GM12874 (cell line): ENCODE measurements at regions not wholly inside any gene's neighbourhood (a gene's known extent, or its start where the extent isn't known, plus 50 kb on each side); places are given as distances from the start of the nearest gene placed in this dataset.

Experiments
- TF ChIP-seq, protein P1 (sequence below): IDR thresholded peaks from 2 replicates; pipeline ENCODE4 v1.5.1; 2011; ENCODE audit warnings: low read depth, mild to moderate bottlenecking, control low read depth, low read length, moderate library complexity; ENCODE audit not compliant: insufficient read depth

GRCh38 chr2:52429171-52429570, 1338.4 kb upstream of the CHAC2 start:
- TF ChIP-seq, protein P1, sequence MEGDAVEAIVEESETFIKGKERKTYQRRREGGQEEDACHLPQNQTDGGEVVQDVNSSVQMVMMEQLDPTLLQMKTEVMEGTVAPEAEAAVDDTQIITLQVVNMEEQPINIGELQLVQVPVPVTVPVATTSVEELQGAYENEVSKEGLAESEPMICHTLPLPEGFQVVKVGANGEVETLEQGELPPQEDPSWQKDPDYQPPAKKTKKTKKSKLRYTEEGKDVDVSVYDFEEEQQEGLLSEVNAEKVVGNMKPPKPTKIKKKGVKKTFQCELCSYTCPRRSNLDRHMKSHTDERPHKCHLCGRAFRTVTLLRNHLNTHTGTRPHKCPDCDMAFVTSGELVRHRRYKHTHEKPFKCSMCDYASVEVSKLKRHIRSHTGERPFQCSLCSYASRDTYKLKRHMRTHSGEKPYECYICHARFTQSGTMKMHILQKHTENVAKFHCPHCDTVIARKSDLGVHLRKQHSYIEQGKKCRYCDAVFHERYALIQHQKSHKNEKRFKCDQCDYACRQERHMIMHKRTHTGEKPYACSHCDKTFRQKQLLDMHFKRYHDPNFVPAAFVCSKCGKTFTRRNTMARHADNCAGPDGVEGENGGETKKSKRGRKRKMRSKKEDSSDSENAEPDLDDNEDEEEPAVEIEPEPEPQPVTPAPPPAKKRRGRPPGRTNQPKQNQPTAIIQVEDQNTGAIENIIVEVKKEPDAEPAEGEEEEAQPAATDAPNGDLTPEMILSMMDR, result no peak

- TF ChIP-seq, protein P1, result no peak
Measured at GRCh38 chr2:52428224-52428623, 1339.4 kb upstream of the CHAC2 start.

DNA sequence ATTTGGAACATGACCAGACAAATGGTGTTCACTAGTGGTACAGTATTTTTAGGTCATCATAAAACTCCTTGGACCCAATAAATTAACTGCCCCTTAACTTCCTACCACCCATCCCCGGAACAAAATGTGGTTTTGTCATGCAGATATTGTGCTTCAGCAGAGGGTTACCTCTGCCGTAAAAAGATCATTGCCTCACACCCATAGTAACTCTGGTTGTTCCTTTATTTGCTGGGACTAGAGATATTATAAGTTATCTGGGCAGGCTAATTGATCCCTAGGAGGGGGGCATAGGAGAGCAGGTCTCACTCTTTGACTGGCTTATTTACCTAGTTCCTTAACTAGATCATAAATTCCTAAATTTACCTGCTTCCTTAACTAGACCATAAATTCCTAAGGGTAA, 1343.9 kb upstream of the CHAC2 start:
- TF ChIP-seq, protein P1, result no peak

DNA sequence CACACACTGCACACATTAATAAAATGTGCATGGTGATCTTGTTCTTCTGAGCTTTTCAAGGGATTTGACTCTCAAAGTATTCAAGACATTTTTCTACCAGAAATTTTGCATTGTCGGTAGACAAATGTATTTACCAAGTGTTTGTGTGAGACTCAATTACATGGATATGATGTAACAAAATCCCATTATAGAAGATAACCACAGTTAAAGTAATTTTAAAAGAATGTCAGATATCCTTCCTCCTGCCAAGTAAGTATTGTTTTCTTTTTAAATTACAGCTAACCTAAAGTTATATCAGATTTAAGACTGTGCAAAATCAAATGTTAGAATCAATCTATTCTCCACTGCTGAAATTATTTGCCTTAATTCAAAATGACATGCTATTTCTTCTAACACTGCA, 1344.5 kb upstream of the CHAC2 start:
- TF ChIP-seq, protein P1, result no peak

DNA sequence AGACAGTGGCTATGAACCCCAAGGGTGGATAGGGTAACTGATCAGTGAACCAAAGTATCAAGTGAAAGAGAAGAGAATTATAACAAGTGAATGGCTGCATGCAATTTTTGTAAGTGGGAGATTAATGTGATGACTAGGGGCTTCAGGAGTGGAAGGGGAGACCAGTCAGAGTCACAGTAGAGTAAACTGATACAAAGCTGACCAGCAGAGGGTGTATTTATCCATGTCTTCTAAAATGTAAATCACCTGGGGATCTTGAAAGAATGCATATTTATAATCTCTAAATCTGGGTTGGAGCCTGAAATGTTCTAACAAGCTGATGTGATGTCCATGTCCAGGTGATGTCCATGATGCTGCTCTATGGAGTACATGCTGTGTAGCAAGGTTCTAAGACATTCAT, 1351.3 kb upstream of the CHAC2 start:
- TF ChIP-seq, protein P1, result no peak

DNA sequence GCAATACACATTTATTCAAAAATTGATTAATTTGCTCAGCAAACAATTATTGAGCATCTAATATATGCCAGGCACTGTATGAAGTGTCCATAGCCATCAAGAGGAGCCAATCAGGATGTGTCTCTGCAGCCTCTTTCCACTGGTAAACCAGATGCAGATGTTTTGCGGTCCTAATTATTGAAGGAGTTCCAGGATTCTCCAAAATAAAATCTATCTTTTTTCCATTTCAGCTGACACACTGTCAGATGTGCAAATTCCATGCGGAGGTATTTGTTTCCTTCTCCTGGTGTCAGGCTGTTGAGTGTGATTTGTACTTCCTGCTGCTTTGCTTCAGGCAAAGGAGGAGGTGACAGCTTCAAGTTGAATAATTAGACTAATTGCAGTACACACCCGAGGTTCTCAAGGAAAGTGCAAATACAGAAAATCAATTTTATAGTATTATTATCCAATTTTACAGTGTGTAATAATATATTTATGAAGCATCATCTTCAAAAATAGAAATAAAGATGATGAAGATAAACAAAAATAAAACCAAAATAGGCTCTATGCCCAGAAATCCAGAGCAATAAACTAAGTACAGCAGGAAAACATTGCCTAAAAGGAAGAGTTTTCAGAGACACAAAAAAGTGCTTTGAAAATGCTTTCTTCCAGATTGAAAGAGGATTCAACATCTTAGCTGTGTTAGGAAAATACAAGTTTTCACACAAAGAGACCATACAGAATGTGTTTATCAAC, 1352.9 kb upstream of the CHAC2 start:
- TF ChIP-seq, protein P1, result no peak

GRCh38 chr2:52405980-52406379, 1361.6 kb upstream of the CHAC2 start:
- TF ChIP-seq, protein P1, result no peak

- TF ChIP-seq, protein P1, result no peak
Measured at GRCh38 chr2:52404866-52405265, 1362.7 kb upstream of the CHAC2 start.
